ENCODE measurements at regions not wholly inside any gene's neighbourhood (a gene's known extent, or its start where the extent isn't known, plus 50 kb on each side); places are given as distances from the start of the nearest gene placed in this dataset.

DNA sequence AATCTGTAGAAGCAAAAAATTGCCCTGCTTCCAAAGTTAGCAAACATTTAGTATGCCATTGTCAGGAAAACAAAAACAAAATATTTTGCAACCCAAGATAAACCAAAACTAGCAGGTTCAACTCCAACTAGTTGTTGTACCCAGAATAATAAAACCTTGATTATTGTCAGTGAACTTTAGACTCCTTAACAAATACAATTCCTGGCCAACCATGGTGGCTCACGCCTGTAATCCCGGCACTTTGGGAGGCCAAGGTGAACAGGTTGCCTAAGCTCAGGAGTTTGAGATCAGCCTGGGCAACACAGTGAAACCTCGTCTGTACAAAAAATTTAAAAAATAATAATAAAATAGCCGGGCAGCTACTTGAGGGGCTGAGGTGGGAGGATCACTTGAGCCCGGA, 53.6 kb upstream of the EPCAM start:
- DNase-seq (ENCODE audit: low read depth): no peak

DNA sequence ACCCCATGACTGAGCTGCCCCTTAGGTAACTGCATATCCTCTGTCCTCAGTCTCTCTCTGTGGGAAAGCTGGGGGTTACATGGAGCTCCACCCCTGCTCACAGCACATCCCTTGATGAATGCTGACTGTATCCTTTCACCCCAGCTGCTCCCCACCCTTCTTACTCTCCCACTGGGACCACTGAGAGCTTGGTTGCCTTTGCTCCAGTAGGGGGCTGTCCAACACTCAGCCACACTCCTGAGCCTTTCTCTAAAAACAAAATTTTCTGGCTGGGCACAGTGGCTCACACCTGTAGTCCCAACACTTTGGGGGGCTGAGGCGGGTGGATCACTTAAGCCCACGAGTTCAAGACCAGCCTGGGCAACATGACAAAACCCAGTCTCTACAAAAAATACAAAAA, 55.4 kb upstream of the EPCAM start:
- DNase-seq (ENCODE audit: low read depth): no peak

DNA sequence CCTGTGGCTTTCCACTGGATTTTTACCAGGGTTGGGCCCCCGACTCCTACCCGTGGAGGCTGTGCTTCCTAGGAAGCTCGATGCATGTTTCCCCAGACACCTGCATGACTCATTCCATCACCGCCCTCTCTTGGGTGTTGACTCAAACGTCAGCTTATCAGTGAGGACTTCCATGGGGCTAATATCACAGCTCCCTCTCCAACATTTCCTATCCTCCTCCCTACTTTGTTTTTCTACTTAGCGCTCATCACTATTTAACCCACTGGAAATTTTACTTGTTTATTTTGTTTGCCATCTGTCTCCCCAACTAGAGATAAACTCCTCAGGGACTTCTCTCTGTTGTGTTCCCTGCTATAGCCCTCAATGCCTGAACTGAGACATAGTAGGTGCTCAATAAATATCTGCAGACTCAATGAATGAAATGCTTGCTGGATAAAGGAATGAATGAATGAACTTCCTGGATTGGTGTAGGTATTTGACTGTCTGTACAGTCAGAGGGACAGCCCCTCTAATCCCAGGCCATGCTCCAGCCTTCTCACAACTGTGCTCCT, 55.9 kb upstream of the EPCAM start:
- DNase-seq (ENCODE audit: low read depth): no peak

DNA sequence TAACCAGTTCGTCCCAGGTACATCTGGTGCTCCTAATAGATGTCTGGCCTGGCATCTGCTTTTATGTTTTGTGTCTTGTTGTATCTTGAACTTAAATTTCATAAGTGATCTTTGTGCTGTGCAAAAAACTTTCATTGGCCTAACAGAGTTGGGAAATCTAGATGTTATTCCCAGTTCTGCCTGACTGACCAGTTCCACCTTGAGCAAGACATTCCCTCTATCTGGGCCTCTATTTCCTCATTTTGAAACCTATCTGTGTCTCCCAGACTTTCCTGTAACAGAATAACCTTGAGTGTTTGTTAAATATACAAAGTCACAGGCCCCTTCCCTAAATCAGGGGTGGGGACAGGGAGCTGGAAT, 56.6 kb upstream of the EPCAM start:
- DNase-seq (ENCODE audit: low read depth): no peak

DNA sequence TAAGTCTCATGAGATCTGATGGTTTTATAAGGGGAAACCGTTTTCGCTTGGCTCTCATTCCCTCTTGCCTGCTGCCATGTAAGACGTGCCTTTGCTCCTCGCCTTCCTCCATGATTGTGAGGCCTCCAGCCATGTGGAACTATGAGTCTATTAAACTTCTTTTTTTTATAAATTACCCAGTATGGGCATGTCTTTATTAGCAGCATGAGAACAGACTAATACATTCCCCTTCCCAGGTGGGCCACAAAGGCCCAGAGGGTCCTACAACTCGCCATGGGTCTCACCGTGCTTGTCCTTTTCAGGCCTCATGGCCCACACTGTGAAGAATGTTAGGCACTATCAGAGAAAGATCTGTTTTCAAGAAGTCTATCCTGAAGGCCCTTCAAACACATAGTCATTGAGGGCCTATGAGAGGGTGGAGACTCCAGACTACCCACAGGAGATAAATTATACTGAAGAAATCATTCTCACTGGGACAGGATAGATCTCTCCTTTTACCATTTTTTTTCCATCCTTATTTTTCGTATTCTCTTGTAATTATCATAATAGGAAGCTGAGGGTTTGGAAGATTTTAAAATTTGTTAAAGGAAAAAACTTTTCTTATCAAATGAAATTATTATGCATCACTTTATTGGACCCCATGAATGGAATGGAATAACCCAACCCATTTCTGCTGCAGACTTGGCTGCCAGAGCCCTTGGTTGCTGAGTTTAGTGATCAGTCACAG, 57.2 kb upstream of the EPCAM start:
- DNase-seq (ENCODE audit: low read depth): no peak

DNA sequence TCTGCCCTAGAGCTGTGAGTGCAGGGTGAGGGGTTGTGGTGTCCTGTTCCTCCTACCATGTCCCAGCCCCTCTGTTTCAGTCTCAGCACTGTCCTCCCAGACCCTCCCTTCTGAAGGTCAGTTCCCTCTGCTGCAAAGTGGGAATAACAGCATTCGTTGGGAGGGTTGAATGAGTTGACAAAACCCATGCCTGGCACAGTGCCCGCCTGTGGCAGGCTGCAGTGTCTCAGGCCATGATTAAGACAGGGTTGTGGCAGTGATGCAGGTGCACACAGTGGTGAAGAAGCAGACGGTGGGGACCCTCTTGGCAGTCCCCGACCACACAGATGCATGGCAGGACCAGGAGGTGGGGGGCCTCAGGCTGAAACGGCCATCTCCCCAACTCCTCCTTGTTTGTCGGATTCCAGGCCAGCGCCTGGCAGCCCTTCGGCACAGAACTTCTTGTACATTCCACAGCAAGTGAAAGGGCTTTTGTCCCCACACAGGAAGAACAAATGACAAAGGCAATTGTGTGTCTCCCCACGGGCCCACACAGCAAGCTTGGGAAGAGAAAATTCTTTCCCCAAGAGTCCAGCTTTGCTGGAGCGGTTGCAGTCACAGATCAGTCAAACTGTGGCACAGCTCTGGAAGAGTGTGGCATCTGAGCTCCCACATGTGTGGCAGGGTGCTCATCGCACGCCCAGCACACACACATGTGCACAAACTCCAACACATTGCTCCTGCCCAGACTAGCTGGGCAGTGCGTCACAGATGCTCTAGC, 58.1 kb upstream of the EPCAM start:
- no peak for DNase-seq (ENCODE audit: low read depth)

DNA sequence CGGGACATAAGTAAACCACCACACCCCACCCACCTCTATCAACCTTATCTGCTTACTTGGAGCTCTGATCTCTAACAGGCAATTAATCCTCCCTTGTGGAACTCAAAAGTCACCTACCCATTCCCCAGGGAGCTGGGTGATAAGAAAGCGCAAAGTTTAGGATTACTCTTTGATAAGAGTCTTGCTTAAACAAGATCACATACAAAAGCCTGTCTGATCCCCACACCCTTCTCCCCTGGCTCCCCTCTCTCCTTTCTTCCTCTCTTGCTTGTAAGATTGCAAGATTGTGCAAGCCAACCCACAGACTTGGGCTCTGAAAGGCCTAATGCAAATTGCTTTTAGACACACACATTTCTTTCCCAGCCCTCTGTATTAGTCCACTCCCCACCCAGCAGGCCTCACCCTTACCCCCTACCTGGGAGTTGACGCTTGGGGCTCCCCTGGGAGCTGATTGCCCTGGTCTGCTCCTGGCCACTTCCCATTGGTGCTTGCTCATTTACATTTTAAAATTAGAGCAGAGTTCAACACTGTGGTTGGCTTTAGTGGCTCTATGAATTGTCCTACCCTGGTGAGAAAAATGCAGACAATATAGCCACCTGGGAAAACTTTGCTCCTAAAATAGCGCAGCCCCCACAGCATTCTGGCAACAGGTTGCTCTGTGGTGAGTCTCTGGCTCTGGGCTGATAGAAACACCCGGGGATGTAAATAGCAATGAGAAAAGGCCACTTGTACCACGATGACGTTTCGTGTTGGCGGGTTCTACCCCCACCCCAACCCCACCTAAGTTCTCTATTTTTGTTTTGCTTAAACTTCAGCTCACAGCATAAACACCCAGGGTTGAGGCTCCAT, 58.9 kb upstream of the EPCAM start:
- DNase-seq (ENCODE audit: low read depth): no peak

DNA sequence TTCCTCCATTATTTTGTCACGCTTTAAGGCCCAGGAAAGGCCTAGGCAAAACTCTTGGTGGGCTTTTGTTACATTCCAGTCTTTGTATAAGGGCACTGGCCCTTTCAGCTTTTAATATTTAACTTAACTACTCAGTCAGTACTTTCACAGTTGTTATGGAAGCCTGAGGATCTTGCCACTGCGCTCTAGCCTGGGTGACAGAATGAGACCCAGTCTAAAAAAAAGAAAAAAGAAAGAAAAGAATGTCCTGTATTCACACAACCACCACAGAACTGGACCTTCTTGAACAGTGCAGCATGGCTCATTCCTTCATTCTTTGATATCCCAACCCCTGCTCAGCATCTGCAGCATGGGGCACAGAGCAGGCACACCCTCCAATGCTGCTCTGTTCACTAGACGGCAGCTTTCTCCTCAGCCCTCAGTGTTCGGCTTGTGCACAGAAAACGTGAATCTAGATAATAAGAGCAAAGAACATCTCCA, 59.6 kb upstream of the EPCAM start:
- no peak for DNase-seq (ENCODE audit: low read depth)

DNA sequence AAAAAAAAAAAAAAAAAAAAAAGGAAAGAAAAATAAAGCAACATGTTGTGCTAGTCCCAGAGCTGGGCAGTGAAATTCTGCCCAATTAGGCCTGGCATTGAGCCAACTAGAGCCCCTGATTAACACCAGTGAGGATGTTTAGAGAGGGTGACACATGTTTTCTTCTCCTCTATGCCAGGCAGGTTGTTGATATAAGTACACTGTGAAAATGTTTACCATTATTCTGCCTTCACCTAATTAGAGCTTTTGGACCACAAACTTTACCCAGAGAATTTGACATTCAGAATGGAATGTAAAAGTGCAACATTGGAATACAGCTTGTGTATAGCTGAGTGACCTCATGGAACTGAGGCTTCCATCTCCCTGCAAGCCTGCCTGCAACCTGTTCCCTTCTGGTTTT, 62.0 kb upstream of the EPCAM start:
- DNase-seq (ENCODE audit: low read depth): no peak

DNA sequence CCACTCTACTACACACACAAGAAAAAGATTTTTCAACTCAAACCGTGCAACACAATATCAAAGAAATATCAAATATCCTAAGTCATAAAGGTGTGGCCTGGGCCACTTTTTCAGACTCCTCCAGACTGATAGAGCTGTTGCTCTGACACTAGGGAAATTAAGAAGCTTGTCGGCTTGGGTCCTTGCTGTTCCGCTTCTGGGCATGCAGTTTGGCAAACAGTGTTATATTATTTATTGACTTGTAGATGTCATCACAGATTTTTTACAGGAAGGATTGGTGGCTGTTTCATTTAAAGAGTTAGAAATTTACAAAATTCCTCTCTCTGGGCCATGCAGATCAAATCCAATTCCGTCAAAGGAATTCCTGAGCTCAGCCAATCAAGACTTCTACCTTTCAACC, 64.5 kb upstream of the EPCAM start:
- no peak for DNase-seq (ENCODE audit: low read depth)

DNA sequence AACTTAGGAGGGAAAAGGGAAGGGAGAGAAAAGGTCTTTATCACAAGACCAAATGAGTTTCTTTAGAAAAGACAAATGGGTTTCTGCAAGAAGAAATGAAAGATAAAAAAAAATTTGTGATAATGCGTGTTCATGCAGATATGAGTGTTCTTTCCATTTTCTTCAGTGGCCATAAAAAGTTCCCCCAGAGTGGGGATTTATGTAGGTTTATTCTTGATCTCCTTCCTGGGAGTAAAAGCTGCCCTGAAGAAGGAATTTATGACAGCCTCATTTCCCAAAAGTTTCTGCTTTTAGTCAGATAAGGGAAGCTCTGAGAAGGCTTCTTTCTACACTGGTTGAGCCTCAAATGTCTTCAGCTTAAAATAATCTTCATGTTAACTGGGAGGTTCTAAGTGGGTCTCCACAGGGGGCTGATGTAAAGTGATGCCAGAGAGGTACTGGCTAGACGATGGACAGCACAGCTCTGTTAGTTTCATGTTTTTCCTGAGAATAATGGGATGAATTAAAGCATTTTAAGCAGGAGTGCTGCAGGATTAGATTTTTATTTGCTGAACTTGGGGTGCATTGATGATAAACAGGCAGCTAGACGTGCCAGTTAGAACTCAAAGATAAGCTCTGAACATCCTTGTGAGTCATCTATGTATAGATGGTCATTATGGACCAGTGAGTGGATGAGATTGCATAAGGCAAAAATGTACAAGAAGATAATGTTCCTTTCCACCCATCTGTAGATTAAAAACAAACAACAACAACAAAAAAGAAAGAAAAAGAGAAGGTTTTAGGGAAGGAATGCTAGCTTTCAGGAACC, 65.6 kb upstream of the EPCAM start:
- no peak for DNase-seq (ENCODE audit: low read depth)

DNA sequence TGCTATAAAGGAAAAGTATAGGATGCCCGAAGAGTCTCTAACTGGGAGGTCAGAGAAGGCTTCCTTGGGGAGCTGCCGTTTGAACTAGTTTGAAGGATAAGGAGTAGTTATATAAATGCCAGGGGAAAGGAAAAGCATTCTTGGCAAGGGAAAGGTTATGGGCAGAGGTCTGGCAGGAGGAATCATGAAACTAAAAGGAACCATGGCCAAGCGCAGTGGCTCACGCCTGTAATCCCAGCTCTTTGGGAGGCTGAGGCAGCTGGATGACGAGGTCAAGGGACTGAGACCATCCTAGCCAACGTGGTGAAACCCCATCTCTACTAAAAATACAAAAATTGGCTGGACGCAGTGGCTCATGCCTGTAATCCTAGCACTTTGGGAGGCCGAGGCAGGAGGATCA, 66.8 kb upstream of the EPCAM start:
- DNase-seq (ENCODE audit: low read depth): no peak

DNA sequence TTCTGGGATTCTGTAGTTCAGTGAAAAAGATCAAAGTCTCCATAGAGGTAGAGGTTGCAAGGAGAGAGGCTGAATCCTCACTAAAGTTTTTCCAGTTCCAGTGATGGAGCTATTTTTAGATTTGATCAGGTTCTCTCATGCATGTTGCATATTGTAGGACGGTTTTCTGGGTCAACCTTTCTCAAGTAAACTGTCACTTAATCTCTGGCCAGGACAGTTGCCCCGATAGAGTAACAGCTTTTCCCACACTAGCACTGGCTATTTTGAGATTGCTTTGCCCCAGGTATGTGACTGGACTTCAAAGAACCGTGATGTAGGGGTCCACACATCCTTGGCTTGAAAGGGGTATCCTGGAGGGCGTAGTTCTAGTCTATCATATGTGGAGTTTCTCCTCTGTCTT, 67.4 kb upstream of the EPCAM start:
- DNase-seq (ENCODE audit: low read depth): no peak

DNA sequence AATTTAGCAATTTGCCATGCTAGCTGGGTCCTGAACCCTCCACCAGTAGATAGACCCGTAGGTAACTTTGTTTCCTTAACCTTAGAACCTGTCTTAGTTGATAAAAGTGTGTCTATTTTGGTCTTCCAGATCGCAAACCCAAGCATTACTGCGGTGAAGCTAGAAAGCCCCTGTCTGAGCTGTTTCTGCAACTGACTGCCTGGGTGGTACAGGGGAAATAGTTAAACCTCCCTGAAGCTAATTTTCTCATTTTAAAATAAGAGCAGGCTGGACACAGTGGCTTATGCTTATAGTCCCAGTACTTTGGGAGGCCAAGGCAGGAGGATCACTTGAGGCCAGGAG, 67.9 kb upstream of the EPCAM start:
- no peak for DNase-seq (ENCODE audit: low read depth)

DNA sequence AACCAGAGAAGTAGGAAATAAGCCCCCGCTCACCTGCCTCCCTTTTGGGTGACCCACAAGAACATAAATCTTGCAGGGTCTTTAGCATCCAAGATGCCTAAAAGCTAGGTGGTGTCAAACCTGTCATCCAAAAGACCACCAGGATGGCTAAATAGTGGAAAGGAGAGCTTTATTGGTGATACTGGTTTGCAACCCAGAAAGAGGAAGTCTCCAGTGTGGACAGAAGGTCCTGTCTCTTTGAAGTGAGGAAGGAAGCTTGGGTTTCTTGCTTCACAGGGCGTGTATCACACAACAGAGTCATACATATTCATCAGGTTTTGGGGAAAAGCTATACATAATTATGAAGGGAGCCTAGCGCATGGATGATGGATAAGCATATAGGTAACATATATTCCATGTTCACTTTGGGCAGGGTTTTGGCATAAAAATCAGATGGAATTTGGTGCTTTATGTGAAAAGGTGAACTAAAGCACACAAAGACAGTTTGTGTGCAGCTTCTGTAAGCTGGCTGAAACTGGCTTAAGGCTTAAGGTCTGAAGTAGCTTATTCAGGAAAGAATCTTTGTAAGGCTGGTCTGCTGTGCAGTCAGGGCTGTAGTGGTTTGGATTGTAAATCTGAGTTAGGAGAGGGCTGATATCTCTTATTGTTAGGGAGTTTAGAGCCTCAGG, 68.4 kb upstream of the EPCAM start:
- DNase-seq (ENCODE audit: low read depth): no peak

DNA sequence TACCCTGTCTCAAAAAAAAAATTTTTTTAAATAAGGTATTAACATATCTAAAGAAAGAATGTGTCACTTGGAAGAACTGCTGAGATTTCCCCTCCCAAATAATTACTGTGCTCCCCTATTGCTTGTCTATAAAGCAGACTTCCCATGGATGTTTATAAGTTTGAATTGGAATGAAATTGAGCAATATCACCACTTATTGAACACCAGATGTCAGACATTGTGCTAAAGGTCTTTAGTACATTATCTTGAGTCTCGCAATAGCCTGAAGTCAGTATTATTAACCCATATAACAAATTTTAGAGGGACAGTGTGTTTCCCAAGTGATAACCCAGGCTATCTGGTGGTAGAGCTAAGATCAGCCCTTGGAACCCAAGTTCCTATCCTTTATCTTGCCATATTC, 69.0 kb upstream of the EPCAM start:
- no peak for DNase-seq (ENCODE audit: low read depth)

DNA sequence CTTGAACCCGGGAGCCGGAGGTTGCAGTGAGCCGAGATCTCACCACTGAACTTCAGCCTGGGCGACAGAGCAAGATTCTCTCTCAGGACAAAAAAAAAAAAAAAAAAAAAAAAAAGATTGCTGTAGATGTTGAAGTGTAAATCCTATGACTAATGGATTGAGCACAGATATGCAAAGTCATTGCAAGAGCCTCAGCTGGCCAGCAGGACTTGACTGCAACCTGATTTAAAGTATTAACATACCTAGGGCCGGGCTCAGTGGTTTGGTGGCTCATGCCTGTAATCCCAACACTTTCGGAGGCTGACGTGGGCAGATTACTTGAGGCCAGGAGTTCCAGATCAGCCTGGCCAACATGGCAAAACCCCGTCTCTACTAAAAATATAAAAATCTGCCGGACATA, 69.6 kb upstream of the EPCAM start:
- DNase-seq (ENCODE audit: low read depth): no peak

DNA sequence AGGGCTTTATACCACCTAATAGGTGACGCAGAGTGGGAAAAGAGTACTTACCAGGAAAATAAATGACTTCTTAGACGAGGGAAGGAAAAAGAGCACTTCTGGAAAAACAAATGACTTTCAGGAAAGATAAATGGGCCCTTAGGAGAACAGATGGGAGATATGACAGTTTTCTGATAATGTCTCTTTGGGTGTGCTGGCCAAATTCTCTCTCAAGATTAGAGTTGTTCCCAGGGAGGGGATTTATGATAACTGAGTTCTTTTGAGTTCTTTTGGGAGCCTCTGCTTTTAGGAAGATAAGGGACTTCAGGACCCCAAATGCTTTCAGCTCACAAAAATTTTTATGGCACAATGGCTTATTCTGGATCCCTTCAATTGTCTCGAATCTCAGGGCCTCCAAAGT, 70.3 kb upstream of the EPCAM start:
- DNase-seq (ENCODE audit: low read depth): no peak

DNA sequence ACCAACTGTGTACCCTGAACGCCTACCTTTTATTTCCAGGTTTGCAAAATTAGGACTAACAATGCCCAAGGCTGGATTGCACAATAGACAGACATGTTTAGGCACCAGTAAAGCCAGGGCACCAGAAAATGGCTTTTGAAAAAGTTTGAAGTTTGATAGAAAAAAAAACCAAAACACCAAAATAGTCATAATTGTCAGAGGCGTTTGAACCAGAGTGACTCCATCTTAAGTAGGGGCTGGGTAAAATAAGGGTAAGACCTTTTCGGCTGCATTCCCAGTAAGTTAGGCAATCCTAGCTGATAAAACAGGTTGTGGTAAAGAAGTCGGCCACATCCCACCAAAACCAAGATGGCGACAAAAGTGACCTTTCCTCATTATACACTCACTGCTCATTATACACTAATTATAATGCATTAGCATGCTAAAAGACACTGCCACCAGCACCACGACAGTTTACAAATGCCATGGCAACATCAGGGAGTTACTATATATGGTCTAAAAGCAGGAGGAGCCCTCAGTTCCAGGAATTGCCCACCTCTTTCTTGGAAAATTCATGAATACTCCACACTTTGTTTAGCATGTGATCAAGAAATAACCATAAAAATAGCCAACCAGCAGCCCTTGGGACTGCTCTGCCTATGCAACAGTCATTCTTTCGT, 71.2 kb upstream of the EPCAM start:
- no peak for DNase-seq (ENCODE audit: low read depth)

DNA sequence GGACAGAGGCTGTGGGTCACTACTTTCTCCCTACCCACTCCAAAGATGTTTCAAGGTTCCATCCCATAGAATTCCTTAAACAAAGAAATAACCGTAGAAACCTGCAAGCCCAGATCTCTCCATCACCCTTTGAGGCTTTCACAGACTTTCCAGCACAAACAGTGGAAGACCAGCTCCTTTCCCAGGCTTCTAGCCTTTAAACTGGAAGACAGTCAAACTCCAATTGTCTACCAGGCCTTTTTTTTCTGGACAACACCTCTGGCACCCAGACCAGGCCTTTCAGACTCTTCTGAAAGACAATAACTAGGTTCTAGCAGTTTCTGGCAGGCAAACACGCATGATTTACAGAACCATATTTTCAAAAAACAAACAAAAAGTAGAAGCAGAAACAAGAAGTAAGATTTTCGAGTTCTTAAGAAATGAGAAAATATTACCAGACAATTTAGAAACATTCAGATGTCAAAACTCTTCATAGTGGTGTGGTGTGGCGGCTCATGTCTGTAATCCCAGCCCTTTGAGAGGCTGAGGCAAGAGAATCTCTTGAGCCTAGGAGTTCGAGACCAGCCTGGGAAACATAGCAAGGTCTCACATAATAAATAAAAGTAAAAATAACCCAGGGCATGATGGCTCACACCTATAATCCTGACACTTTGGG, 73.0 kb upstream of the EPCAM start:
- no peak for DNase-seq (ENCODE audit: low read depth)
